OCI-LY1 (cell line): ENCODE measurements at regions not wholly inside any gene's neighbourhood (a gene's known extent, or its start where the extent isn't known, plus 50 kb on each side); places are given as distances from the start of the nearest gene placed in this dataset.

Experiments used
- EZH2 ChIP-seq: fragments of 200-600 bp; sonication (generic), shearing (Covaris generic); IDR thresholded peaks from 2 replicates; pipeline ENCODE4 v1.8.0; 2017; ENCODE audit warnings: borderline replicate concordance, mixed run types, mild to moderate bottlenecking, antibody characterized with exemption, low read length, moderate library complexity, mixed read lengths
- TF ChIP-seq, protein P1 (sequence below): fragments of 200-600 bp; sonication (generic), shearing (Covaris generic); IDR thresholded peaks from 2 replicates; pipeline ENCODE4 v1.5.1; 2017; ENCODE audit warnings: mild to moderate bottlenecking, antibody characterized with exemption, low read length, moderate library complexity, mixed read lengths

DNA sequence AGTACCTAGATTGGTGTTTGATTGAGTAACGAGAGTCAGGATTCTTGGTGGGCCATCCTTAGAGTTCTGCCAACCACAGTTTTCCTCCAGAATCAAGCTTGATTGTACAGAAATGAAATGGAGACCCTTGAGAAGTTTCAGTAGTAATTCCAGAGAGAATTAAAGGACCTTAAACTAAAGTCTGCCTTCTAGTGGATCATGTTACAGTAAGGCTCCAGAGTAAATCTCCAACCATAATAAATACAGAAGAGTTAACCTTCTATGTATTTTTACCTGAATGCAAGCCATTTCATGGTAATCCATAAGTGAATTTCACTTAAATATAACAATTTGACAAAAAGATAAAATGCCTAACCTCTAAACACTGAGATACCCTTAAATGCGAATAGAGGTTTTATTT, 53.0 kb upstream of the CNTLN start:
- TF ChIP-seq, protein P1, sequence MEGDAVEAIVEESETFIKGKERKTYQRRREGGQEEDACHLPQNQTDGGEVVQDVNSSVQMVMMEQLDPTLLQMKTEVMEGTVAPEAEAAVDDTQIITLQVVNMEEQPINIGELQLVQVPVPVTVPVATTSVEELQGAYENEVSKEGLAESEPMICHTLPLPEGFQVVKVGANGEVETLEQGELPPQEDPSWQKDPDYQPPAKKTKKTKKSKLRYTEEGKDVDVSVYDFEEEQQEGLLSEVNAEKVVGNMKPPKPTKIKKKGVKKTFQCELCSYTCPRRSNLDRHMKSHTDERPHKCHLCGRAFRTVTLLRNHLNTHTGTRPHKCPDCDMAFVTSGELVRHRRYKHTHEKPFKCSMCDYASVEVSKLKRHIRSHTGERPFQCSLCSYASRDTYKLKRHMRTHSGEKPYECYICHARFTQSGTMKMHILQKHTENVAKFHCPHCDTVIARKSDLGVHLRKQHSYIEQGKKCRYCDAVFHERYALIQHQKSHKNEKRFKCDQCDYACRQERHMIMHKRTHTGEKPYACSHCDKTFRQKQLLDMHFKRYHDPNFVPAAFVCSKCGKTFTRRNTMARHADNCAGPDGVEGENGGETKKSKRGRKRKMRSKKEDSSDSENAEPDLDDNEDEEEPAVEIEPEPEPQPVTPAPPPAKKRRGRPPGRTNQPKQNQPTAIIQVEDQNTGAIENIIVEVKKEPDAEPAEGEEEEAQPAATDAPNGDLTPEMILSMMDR, result no peak
- TF ChIP-seq EZH2, result no peak
